ENCODE measurements at regions not wholly inside any gene's neighbourhood (a gene's known extent, or its start where the extent isn't known, plus 50 kb on each side); places are given as distances from the start of the nearest gene placed in this dataset.

DNA sequence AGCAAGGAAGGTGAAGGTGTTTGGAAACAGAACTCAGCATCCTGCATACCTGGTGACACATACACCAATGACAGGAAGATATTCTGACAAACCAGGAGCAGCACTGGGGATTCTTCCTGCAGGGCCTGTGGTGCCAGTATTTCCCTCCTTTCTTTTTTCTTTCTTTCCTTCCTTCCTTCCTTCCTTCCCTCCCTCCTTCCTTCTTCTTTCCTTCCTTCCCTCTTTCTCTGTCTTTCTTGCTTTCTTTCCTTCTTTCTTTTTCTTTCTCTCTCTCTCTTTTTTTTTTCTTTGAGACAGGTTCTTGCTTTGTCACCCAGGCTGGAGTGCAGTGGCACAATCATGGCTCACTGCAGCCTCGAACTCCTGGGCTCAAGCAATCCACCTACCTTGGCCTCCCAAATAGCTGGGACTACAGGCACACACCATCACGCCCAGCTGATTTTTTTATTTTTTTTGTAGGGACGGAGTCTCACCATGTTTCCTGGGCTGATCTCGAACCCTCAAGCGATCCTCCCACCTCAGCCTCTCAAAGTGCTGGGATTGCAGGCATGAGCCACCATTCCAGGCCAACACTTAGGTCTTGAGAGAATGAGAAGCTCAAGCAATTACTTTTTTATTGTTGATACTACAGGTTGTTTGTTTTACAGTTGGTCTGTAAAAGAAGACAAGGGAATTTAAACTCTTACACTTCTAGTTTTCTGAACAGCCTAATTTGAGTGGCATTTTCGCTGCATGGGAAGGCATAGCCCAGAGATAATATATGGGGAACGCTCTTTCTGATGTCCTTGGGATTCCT is 54.7 kb upstream of the GATA6 start:
- DNase-seq (ENCODE audit: low read depth): no peak

DNA sequence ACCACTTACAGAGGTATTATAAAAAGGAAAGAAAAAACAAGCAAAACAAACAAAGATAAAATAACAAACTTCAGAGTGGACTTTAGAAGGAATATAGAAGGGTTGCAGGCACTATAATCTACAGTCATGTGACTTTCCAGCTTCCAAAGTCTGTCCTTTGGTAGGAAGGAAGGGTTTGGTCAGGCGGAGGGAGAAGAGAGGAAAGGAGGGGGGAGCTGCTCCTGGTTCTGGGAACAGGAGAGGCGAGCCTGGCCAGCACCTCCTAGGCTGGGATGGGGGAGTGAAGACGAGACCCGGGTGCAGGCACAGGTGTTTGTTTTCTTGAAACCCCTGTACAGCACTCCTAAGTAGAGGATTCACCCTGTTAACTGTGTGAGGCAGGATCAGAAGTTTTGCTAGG is 53.8 kb upstream of the GATA6 start:
- DNase-seq (ENCODE audit: low read depth): no peak

Data from stimulated activated CD8-positive, alpha-beta memory T cell treated with anti-CD3 and anti-CD28 coated beads, Interleukin-12 subunit alpha, Interleukin-12 subunit beta, amount 100 ng/mL, for 4 hours (primary cell).